NCI-H526 treated with DMSO at 0.1 percent for 48 hours (cell line): ENCODE measurements at regions not wholly inside any gene's neighbourhood (a gene's known extent, or its start where the extent isn't known, plus 50 kb on each side); places are given as distances from the start of the nearest gene placed in this dataset.
A peak's percentile ranks its signal among the peaks of the same experiment; 100 is the strongest.

ENCODE experiments used
- DNase-seq: peaks from one replicate; lab custom pipeline; 2025; lab: John Stamatoyannopoulos, UW

DNA sequence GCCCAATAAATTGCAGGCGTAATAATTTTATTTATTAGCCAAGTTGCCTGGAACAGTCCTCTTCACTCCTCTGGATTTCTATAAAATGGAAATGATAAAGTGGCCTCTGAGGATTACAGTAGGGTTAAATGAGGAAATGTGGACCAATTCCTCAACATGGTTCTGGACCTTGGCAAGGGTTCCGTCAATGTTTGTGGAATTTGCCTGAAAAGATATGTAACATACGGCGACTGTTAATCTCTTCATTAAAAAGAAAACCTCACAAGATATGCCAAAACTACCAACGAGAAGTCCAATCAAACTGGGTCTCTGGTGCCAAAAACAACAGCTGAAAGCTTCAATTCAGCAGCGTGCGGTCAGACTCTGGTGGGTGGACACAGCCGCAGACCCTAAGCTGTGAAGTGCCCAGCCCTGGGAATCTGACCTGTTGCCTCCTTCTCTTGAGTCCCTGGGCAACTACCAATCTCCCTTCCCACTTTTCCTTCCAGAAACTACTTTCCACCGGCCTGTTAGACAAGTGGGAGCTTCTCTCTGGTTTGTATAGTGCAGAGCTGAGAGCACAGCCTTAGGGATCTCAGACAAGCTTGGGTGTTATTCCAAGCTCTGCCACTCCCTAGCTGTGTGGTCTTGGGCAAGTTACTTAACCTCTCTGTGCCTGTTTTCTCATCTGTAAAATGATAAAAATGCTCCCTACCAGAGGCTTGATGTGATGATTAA lies 190.5 kb upstream of the GSC start:
- DNase-seq: no peak

DNA sequence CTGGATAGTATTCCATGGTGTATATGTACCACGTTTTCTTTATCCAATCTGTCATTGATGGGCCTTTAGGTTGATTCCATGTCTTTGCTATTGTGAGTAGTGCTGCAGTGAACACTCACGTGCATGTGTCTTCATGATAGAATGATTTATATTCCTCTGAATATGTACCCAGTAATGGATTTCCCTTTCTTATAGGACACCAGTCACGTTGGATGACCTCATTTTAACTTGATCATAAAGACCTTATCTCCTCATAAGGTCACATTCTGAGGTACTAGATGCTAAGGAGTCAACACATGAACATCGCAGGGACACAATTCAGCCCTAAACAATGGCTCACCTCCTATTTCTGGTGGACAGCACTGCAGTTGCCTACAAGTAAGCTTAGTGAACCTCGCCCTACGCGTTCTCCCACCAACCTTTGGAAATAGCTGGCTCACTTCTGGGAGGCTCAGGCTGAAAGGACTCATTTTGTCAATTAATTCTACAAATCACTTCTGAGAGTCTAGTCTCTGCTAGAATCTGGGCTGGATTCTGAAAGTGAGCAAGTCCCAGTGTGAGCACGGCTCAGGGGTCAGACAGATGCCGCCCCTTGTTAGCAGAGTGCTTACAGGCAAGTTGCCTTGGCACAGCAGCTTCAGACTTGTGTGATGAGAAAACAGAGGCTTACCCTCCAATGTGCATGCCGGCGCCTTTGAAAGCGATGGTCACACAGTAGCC lies 183.8 kb upstream of the GSC start:
- DNase-seq: no peak

DNA sequence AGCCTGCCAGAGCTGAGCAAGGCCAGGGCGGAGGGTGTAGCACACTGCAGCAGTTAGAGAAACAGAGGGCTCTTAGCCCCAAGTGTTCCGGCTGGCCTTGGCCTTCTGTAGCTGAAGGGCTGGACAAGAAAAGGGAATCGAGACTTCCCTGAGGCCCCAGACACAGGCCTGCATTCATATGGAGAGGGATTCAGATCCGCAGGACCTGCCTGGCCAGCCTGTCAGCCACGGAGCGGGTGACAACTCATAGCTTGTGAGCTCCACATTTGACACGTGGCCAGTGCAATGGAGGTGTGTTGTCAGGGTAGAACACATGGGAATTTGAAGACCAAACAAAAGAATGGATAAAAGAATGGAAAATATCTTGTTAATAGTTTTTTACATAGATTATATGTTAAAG lies 182.2 kb upstream of the GSC start:
- no peak for DNase-seq

DNA sequence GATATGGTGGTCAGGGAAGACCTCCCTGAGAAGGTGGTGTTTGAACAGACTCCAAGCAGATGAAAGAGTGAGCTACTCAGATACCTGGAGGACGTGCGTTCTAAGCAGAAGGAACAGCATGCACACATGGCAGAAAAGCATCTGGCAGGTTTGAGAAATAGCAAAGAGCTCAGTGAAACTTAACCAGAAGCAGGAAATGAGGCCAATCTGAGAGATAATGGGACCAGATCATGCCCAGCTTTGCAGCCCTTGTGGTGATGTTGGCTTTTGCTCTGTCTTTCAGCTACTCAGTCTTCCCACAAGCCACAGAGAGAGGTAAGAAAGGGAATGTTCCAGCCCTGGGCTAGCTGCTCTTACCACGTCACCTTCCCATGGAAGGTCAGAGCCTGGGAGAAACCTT lies 176.3 kb upstream of the GSC start:
- DNase-seq: no peak

DNA sequence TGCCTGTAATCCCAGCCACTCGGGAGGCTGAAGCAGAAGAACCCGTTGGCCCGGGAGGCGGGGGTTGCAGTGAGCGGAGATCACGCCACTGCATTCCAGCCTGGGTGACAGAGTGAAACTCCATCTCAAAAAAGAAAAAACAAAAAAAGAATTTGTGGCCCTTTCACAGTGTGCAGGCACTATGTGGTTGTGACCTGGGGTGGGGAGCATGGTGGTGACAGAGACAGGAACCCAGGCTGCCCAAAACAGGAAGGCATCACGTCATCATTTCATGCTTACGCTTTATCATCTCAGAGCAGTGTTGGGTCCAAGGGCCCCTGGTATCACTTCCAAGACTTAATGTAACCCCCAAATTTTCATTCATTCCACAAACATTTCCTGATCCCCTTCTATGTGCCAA lies 175.7 kb upstream of the GSC start:
- DNase-seq: no peak

DNA sequence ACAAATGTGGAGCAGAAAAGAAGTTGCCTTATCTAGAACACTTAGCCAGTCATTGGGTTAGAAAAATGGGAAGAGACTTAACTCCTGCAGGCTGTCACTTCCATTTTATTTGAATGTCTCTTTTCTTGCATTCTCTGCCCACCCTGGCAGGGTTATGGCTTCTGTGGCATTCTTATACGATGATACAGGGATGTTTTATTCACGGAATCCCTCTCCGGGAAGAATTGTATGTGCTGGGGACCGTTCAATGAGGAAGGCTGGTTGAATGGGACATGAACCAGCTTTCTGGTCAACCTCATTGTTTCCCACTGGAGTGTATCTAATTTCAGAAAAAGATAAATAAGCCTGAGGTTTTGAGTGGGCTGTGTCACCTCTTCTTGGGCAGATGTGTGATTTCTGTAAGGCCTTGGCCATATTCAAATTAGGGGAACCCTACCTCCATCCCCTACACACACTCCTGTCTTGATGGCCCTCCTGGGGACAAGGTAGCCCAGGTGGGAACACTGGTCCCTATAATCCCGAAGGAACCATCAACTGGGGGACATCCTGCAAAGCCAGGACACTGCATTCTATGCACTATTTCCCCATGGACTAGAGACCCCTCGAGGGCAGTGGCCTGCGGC lies 174.8 kb upstream of the GSC start:
- no peak for DNase-seq

DNA sequence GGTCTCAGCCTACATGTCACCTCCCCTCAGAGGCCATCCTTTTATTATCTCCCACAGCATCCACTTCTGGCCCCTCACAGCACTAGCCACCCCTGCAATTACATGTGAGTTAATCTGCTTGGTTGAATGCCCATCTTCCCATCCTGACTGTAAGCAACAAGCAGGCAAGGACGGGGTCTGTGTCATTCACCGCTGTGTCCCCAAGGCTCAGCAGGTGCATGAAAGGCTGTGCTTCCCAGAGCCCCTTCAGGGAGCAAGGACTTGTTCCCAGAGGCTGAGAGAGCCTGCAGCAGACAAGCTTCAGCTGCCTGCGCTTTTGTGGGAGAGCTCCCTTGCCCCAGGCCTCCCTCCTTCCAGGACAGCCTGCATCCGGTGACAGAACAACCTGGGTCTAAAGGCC lies 172.7 kb upstream of the GSC start:
- DNase-seq: no peak

DNA sequence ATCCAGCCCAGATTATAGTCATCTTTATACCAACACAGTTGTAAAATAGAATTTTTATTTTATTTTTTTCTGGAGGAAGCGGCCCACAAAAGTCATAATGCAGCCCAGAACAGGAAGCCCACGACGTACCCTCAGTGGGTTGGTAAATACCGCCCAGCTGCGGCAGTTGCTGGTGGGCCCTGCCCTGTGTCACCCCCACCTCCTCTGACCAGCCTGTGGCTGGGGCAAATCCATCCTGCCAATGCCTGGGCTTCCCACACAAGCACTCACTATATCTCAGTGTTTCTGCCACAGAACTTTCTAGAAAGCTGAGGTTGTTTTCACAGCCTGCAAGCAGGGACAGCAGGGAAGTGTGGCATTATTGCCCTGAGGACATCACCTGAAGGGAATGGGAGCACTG lies 171.4 kb upstream of the GSC start:
- DNase-seq: no peak

DNA sequence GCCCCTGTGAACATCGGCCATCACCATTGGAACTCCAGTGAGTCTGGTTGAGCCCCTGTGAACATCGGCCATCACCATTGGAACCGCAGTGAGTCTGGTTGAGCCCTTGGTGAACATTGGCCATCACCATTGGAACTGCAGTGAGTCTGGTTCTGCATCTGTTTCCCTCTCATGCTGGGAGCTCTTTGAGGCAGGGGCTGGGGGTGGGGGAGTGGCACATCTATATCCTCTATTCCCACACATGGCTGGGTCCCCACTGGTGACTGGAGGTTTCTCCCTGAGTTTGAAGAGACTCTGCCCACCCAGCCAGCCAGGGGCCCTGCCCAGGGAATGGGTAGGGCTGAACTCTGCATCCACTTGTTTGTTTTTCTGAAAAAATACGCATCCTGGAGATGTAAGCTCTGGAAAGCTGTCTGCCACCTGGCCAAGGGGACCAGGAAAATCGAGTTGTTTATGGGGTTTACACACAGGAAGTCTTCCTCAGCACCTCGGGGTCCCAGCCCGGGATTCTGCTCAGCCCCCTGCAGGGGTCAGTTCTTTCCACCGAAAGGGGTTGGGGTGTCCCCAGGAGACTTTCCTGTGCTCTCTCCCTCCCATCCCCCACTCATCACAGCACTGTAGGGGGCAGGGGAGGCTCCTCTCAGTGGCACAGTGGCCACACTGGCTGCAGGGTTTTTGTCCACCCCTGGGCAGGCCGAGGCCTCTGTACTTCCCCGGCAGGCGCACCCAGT lies 170.5 kb upstream of the GSC start:
- DNase-seq: no peak

DNA sequence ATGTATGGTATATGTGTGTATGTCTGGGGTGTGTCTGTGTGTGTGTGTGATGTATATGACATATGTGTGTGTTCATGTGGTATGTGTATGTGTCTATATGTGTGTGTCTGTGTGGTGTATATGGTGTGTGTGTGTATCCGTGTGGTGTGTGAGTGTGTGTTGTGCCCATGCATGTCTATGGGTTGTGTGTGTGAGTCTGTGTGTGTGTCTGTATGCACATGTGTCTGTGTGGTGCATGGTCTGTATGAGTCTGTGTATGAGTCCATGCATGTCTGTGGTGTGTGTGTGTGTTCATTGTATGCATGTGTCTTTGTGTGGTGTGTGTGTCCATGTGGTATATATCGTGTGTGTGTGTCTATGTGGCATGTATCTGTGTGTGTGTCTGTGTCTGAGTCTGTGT lies 168.1 kb upstream of the GSC start:
- DNase-seq: no peak

DNA sequence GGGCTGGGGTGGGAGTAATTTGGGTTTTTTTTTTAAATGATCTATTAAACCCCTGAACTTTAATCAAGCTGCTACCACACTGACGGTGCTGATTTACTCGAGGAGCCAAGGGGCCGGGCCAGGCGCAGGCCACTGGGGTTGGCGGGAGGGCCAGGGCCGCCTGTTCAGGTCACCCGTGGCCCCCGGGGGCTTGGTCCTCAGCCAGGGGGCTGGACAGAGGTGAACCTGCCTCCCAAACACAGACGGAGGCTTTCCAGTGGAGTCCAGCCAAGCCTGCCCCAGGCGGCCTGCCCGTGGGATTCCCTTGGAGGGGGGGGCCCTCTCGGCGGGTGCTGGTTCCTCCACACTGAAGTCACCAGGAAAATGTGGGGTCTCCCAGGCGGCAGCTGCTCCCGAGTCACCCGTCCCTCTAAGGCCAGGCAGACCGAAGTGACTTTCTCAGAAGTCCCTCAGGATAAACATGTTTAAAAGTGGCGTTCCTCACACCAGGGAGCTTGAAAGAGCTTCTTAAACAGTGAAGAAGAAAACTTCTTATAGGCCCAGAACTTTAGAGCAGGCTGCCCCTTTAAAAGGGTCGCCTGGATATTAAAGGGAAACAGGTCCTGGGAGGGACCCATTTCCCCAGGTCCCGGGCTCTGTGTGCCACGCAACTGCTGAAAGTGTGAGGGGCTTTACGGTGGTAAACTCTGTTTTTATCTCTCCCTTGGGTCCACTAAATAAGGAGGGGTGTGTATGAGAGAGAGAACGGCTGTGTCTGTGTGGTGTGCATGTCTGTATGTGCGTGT lies 167.2 kb upstream of the GSC start:
- no peak for DNase-seq

DNA sequence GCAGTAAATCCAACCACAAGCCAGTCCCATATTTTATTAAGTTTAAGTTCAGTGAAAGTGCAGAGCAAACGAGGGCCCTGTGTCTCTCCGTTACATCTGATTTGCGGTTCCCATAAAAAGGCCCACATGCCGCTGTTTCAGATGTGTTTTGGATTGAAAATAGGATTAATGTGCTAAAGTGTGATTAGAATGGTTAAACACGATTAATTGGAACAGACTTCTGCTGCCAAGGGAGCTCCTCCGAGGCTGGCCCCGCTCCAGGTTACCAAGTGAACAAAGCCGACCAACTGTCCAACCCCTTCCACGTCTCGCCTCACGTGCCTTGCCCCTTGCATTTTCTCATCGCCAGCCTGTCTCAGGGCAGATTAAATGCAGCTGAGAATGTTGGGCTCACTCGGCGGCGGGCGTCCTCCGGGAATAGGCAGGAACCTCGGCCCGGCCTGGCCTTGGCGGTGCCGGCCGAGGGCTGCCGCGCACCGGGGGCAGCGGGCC lies 166.5 kb upstream of the GSC start:
- DNase-seq: peak; percentile 35

DNA sequence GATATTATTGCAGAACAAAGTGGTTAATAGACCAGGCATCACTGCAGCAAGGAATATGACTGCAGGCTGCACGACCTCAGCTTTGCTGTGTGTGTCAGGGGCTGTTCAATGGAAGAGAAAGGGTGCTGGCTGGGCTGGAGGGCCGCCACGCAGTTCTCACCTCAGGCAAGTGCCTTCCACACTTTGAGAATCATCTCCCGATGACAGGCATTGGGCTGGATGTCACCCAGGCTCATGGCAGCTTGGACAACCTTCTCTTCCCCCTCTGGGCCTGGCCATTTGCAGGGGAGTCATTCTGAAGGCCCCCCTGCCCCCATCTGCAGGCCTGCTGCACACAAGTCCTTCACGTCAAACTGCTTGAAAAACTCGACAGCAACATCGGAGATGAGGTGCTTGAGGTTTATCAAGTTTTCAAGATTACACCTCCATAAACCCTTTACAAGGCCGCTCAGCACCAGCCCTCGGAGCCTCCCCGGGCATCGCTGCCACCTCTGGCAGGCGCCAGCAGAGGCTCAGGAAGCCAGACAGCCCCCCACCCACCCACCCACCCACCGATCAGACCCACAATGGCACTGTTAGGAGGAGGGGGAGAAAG lies 165.9 kb upstream of the GSC start:
- DNase-seq: no peak

DNA sequence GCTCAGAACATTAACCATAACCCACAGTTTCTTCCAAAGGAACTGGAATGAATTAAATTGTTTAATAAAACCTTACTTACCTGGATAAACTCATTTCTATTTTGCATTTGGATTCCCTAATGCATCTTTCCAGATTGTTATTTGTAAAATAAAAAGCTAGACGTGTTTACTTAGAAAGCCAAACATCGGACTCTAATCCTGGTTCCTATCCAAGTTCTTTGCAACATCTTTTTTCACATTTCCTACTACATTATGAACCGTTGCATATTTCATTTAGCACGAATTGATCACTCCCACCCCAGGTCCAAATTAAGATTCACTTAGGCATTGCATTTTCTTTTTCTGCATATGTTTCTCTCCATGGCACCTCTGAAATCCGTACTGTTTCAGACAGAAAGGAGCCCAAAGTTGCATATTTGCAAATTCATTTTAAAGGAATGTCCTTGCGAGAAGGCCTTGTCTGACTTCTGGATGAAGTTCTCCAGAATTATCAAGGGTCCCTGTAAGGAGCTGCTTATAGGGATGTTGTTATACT lies 164.4 kb upstream of the GSC start:
- no peak for DNase-seq

DNA sequence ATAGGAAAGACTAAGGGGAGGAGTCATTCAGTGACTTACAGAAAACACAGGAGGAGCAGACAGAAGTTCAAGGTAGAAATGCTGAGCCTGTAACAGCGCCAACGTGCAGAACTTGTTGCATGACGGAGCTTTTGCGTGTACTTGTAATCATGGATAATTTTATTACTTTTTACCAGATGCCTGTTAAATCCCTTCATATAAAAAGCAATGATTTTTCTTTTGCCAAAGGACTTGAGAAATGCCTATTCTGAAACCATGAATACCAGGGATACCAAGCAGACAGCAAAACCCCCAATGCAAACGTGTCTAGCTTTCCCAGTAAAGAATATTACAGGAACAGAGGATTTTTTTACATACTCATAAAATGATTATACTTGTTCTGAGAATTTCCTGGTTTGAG lies 163.6 kb upstream of the GSC start:
- DNase-seq: no peak

DNA sequence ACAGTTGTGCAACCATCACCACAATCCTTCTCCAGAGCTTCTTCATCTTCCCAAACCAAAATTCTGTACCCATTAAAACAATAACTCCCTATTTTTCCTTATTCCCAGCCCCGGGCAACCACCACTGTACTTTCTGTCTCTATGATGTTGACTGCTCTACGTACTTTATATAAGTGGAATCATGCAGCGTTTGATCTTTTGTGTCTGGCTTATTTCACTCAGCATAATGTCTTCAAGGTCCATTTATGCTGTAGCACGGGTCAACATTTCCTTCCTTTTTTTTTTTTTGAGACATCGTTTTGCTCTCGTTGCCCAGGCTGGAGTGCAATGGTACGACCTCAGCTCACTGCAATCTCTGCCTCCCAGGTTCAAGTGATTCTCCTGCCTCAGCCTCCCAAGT lies 162.7 kb upstream of the GSC start:
- DNase-seq: no peak

DNA sequence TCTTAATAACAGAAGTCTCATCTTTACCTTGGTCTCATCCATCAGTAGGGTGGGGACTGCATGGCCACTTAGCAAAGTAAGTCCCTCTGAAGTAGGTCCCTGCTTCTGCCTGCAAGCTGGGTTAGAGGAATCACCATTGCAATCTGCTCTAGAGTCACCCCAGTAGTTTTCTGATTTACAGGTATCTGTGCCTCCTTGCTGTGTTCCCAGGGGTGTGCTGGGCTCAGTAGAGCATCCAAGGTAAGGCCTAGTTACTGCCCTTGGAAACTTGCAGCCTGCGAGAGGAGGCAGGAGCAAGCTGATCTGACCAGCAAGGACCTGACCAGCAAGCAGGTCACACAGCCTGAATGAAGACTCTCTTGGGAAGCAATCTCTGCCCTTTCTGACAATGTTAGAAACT lies 160.8 kb upstream of the GSC start:
- DNase-seq: no peak

DNA sequence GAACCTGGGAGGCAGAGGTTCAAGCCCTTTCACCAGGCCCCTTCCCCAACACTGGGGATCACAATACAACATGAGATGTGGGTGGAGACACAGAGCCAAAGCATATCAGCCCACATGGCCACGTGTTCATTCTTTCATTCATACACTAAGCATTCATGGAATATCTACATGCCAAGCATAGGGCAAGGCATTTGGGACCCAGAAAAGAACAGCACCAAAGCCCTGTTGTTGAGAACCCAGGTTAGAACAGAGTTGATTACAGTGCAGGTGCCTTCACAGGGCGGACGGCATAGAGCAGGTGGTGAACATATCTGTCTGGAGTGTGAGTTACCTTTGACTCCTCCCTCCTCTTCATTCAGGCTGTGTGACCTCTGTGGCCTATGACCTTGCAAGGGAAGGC lies 159.4 kb upstream of the GSC start:
- no peak for DNase-seq

DNA sequence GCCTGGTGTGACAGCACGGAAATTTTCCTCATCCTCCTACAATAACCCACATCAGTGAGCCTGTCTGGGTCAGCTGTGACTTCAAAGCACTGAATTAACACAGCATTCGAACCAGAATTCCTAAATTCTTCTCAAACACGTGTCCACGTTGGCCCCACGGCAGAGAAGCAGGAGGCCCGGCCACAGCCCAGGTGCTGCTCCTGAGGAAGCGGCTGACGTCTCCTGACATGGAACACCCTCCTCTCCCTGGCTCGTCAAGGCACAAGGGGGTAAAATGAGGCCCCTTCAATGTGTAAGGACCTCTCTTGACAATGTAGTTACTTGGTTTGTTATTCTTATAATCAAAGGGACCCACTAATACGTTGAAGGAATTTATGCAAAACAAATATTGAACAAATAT lies 156.3 kb upstream of the GSC start:
- peak; percentile 11 for DNase-seq

DNA sequence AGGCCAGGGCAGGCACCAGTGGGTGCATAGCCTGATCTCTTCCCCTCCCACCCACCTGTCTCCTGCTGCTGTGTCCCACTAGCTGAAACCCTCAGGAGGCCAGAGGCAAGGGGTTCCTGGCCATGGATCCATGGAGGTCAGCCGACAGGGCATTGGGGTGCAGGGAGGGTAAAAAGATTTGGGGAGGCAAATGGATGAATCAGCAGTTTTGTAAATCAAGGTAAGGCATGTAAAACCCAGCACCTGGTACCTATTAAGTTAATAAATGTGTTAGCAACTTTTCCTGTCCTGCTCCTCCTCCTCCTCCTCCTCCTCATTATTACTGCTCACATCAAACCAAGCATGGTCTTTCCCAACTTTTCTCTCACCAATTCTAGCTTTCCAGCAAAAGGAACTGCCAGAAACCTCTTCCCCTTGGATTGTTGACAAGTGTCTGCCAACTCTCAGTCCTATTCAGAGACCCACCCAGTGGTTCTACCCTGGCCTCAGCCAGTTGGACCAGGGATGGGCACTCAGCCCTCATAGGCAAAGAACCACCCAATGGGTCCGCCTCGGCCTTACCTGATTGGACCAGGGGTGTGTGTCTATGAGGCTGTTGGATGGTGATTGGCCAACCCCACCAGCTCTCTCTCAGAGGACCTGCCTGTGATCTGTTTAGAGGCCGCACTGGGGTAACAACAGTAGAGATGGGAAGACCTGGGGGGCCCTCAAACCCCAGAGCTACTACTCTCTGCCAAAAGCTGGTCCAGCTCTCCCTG lies 155.7 kb upstream of the GSC start:
- DNase-seq: no peak
